ENCODE measurements at regions not wholly inside any gene's neighbourhood (a gene's known extent, or its start where the extent isn't known, plus 50 kb on each side); places are given as distances from the start of the nearest gene placed in this dataset.
A peak's percentile ranks its signal among the peaks of the same experiment; 100 is the strongest.

- Histone ChIP-seq H2BK5ac (ENCODE audit: low read depth, low read length) (peak overlapping the region; percentile 81; the same call in 1 of the 2 replicates), H3K4me1 (replicated peaks in 1 of 4; ENCODE audit: control insufficient read depth in 3 of 4, insufficient read depth in 4 of 4, low read length in 3 of 4) (peaks cover 7 to 54% (median 47%) of the 10 kb centered on the region in 4 experiments), H4K20me1 (replicated peaks in 1 of 2; ENCODE audit: control insufficient read depth in 1 of 2, insufficient read depth in 2 of 2, low read length in 2 of 2) (peaks cover 16 to 17% of the 10 kb centered on the region in 2 experiments), H3K9ac (replicated peaks in 1 of 4; ENCODE audit: extremely low read depth in 1 of 4, low read depth in 3 of 4, low read length in 3 of 4) (0 out of 7 replicates have a peak overlapping the region, but pooled peaks of 1 of the 4 experiments have one; percentile 1), H2BK20ac (ENCODE audit: low read length) (peak overlapping the region; percentile 48; the same call in 1 of the 2 replicates), H3K23ac (ENCODE audit: insufficient read length) (no peak overlapping the region), H4K8ac (ENCODE audit: extremely low read depth, insufficient read depth, low read length) (peak overlapping the region; percentile 71), H3K23me2 (ENCODE audit: low read depth, low read length) (no peaks in the 10 kb centered on the region), H3K4me3 (ENCODE audit: extremely low read depth in 1 of 4, insufficient read depth in 2 of 4, low read depth in 3 of 4, low read length in 4 of 4) (no peak overlapping the region), H3K36me3 (ENCODE audit: control insufficient read depth in 2 of 4, insufficient read depth in 4 of 4, low read length in 3 of 4) (no peaks in the 10 kb centered on the region), H3K9me3 (ENCODE audit: insufficient read depth in 2 of 2, low read depth in 1 of 2, low read length in 1 of 2) (no peaks in the 10 kb centered on the region), H3K4ac (replicated peaks; ENCODE audit: insufficient read length, low read depth, low read length) (peak overlapping the region; percentile 81), H3K79me2 (ENCODE audit: control insufficient read depth in 1 of 2, insufficient read depth in 2 of 2, low read length in 2 of 2) (peaks cover 0 to 51% of the 10 kb centered on the region in 2 experiments; a peak in 2 of 4 replicates), H3K27ac (ENCODE audit: low read depth, low read length) (no peak overlapping the region), H4K91ac (replicated peaks; ENCODE audit: insufficient read length, low read length) (peak overlapping the region; percentile 70), H2AFZ (ENCODE audit: low read length) (no peak overlapping the region), H3K79me1 (ENCODE audit: low read depth, low read length) (peaks cover 16% of the 10 kb centered on the region), H3K27me3 (replicated peaks in 1 of 4; ENCODE audit: control insufficient read depth in 3 of 4, extremely low read depth in 1 of 4, insufficient read depth in 3 of 4, low read length in 3 of 4) (no peaks in the 10 kb centered on the region), H2BK120ac (replicated peaks; ENCODE audit: low read depth, low read length) (no peak overlapping the region), H3K18ac (ENCODE audit: extremely low read depth, low read length) (peak overlapping the region; percentile 48; the same call in 1 of the 2 replicates), H2AK5ac (ENCODE audit: low read depth, low read length) (no peak overlapping the region), H2BK12ac (ENCODE audit: low read depth, low read length) (peak overlapping the region; percentile 92; the same call in 1 of the 2 replicates), H3K4me2 (ENCODE audit: insufficient read depth in 1 of 2, low read depth in 2 of 2, low read length in 2 of 2) (peak overlapping the region in 1 of 2 experiments; percentile 30; a peak in 2 of 4 replicates), H3K14ac (ENCODE audit: insufficient read length) (no peak overlapping the region), H4K5ac (ENCODE audit: insufficient read length, low read depth, low read length) (no peak overlapping the region), H2BK15ac (ENCODE audit: low read length) (0 out of 2 replicates have a peak overlapping the region, but pooled peaks have one; percentile 29), H3K56ac (replicated peaks; ENCODE audit: insufficient read length, low read depth, low read length) (no peak overlapping the region)
- ChIA-PET CTCF (ENCODE audit: partially characterized antibody) (interaction anchor here (0.7 to 39.2 kb wide), 9 partner anchors 7 to 595 kb away, joined by 3 to 512 read pairs (median 6); no protein-coding TSS in a partner anchor), POLR2A (ENCODE audit: partially characterized antibody) (interaction anchor here (1.1 to 3.5 kb wide), 7 partner anchors 8 to 68 kb away, joined by 3 to 16 read pairs (median 4); no protein-coding TSS in a partner anchor)
- no peak for DNase-seq (ENCODE audit: low read depth in 1 of 2, low spot score in 2 of 2)
- no peak for TF ChIP-seq RAD21 (IDR thresholded peaks at IDR 0.05 in 1 of 2, conservative IDR thresholded peaks at IDR 0.05 in 1 of 2; ENCODE audit: low read depth in 2 of 2, low read length in 2 of 2)
- TF ChIP-seq SIX5 (IDR thresholded peaks at IDR 0.05; ENCODE audit: low read depth, low read length) = no peak
- no peak for TF ChIP-seq ATF3 (IDR thresholded peaks at IDR 0.05; ENCODE audit: insufficient read depth, low read depth, low read length)
- no peak for TF ChIP-seq RXRA (IDR thresholded peaks at IDR 0.05; ENCODE audit: insufficient read depth, low read depth, low read length)
- no peak for TF ChIP-seq RNF2 (IDR thresholded peaks at IDR 0.05; ENCODE audit: borderline replicate concordance, low read depth, low read length, missing control alignments, poor library complexity, severe bottlenecking)
- no peak for TF ChIP-seq SP2 (IDR thresholded peaks at IDR 0.05; ENCODE audit: low read length)
- TF ChIP-seq CHD2 (IDR thresholded peaks at IDR 0.05; ENCODE audit: low read length) = no peak
- TF ChIP-seq EP300 (IDR thresholded peaks at IDR 0.05; ENCODE audit: borderline replicate concordance in 1 of 2, low read depth in 2 of 2, low read length in 2 of 2) = no peak
- no peak for TF ChIP-seq TAF1 (IDR thresholded peaks at IDR 0.05; ENCODE audit: low read depth, low read length)
- no peak for TF ChIP-seq TCF12 (IDR thresholded peaks at IDR 0.05; ENCODE audit: low read depth, low read length)
- TF ChIP-seq NRF1 (IDR thresholded peaks at IDR 0.05; ENCODE audit: low read depth, low read length) = no peak
- WGBS, 2 experiments (ENCODE audit: extremely low coverage in 1 of 2, insufficient coverage in 1 of 2, insufficient read length in 1 of 2, insufficient replicate concordance in 2 of 2, low coverage in 1 of 2, low lambda C conversion rate in 2 of 2, missing lambda C conversion rate in 1 of 2) = 85% methylated on average over 7 of the region's 18 CpGs; no CpG with 5 or more reads in 1 of the 2 experiments
- FAIRE-seq = no peak
These were observed 281.5 kb downstream of the SEC14L1 start for GRCh38 chr17:77422104-77422747.
